Stimulated activated CD4-positive, alpha-beta T cell treated with anti-CD3 and anti-CD28 coated beads, TNF-alpha, amount 100 ng/mL, for 24 hours (primary cell): ENCODE measurements at regions not wholly inside any gene's neighbourhood (a gene's known extent, or its start where the extent isn't known, plus 50 kb on each side); places are given as distances from the start of the nearest gene placed in this dataset.
A peak's percentile ranks its signal among the peaks of the same experiment; 100 is the strongest.

ENCODE experiments used
- DNase-seq, 3 experiments: peaks; one replicate each; pipeline ENCODE4 v3.0.0-alpha.2; 2020; ENCODE audit warnings: low read depth in 3 of 3

DNA sequence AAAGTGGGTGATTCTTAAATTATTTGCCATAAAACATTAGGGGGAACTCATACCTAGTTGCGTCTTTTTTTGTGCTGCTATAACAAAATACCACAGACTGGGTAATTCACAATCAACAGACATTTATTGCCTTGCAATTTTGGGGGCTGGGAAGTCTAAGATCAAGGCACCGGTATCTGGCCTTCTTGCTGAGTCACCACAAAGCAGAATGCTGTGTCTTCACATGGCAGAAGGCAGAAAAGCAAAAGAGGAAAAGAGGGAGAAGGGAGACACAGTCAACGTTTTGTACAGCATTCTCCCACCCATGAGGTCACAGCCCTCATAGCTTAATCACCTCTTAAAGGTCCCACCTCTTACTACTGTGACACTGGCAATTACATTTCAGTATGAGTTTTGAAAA, 291.0 kb downstream of the CHRM3 start:
- DNase-seq = no peak

DNA sequence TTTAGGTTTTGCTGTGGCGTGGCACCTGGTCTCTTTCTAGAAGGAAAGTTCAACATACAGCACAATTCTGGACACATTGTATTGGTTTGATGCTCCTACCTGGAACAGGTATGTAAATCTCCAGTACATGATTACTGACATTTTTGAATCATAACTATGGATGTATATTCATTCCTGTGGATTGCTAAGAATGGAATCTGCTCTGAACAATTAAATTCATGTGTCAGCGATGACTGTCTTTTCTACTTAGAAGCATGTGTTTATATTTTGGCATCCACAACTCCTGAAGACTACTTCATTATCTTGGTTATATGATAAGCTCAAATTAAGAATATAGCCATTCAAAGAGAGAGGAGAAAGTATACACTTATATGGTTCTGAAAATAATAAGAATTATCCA, 291.8 kb downstream of the CHRM3 start:
- no peak for DNase-seq

DNA sequence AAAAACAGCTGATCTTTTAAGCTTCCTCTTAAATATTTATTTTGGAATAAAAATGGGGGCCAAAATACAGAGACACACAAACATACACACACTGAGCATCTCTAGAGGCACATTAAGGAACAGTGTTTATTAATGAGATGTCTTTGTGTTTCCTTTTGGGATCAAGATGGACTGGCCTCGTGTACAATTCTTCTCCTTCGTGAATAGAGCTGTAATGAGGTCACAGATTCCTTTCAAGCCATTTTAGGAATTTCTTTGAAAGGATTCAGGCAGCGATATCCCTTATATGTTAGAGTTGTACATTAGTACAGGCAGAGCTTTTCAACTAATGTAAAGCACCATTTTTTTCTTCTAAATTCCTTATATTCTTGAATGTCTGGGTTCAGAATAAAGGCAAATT, 295.7 kb downstream of the CHRM3 start:
- no peak for DNase-seq

DNA sequence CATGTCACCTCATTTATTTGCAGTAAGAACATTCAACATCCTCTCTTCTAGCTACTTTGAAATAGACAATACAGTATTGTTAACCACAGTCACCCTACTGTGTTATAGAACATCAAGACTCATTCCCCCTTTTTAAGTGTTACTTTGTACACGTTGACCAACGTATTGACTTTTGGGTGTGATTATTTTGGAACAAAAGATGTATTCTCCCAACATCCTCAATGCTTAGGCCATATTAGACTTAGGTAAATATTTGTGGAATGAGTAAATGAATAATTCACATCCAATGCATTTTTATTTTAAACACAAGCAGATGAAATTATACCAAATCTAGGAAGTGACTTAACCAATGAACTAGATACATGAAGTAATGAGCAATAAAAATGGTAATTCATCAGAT, 296.6 kb downstream of the CHRM3 start:
- DNase-seq = no peak

DNA sequence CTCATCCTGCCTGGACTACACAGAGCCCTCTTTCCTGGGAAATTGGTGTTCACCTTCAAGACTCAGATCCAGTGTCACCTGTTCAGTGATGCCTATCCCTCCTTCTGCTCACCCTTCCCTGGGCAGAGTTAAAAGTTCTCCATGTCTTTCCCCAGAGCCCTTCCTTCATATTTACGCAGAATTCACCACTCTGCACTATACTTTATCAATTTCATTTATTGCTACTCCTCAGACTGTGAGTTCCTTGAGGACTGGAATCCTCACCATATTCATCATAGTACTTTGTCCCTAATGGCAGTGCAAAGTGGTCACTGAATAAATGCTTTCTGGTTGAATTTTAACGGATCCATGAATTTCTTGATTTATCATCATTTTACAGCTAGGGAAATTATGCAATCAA, 300.0 kb downstream of the CHRM3 start:
- DNase-seq = no peak

DNA sequence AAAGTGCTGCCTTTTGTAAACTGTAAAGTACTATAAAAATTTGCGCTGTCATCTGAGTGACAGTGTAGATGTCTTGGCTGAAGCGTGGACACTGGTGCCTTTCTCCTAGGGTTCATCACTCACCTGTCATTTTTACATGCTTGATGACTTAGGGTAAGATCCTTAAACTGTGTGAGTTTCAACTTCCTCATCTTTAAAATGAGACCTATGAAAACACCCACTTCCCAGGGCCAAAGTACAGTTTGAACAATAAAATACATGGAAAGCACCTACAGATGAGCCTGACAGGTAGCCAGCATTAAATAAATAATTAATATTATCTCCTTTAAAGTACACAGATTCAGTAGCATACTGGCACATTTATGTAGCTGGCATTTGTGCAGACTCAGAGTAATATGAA, 309.9 kb downstream of the CHRM3 start:
- DNase-seq = no peak

DNA sequence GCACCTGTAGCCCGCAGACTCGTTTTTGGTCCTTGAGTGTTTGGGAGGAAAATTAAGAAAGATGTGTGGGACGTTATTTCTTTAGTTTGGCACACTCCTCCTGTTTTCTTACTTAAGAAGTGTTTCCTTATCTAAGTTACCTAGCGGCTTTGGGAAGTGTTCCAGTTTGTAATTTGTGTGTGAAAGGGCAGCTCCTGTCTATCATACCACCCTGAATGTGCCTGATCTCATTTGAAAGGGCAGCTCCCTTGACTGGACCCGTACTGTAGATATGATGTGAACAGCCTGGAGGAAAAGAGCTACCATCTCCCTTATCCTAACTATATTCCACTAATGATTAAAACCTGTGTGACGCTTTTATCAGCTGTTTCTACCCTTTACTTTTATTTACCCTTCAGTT, 314.3 kb downstream of the CHRM3 start:
- DNase-seq = no peak

DNA sequence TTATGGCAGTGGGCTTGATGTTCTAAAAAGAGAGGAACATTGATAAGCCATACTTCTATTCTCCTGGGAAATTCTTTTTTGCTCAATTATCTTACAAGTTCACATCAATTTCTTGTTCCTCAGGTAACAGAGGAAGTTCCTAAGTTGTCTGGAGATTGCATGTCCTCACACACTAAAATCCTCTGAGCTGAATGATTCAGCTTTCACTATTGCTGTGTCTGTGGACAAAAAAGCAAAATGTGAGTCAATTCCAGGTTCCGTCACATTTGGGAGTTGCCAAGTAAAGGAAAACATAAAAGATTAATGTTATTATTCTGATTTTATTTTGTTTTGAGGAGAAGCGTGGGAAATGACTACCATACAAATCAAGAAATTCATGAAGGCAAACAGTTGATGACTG, 316.7 kb downstream of the CHRM3 start:
- no peak for DNase-seq

DNA sequence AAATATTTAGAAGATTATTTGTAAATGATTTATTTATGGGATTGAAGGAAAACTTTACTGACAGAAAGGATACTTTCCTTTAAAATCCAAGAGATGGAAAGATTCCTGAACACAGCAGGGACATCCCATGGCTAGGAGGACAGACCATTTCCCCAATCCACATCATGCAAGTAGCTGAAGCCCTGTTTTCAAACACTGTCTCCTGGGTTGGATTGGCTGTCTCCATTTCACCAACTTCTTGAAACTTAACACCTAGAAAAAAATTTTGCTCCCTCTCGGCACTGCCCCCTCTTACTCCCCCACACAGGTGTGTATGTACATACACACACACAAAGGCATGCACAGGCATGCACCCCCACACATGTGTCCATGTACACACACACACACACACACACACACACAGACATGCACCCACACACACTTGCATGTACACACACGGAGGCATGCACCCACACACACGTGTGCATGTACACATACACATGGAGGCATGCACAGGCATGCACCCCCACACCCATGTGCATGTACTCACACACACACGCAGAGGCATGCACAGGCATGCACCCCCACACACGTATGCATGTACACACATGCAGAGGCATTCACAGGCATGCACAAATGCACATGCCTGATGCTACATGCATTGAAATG, 320.0 kb downstream of the CHRM3 start:
- no peak for DNase-seq

DNA sequence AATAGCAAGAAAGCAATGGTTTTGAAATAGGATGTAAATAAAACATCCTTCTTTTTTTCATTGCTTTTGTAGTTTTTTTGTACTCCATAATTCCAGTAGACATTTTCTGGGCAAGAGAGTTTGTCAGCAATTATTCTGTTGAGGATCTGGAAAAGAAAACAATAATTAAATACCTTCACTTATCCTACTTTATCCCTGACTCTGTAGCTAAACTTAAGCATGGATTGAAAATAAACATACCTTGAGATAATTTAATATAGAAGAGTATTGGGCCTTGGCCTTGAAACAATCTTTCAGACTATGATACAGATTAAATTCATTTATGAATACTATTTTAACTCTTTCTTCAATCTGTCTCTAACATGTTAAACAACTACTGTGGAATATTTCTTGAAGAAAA, 321.2 kb downstream of the CHRM3 start:
- no peak for DNase-seq

DNA sequence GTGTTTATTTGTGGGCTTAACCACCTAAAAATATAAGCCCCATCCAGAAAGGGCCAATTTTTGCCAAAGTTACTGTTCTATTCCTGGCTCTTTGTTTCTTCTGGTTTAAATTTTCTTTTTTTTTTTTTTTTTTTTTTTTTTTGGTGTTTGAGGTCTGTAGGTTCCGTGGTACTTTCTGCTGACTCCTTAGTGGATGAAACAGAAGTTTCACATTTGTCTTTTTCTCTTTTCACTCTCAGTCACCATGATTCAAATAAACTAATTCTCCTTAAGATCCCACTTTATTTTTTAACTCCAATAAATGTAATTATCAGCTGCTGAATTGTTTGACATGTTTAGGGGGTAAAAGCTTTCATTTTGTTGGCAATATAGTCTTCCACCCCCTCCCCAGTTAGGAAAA, 322.3 kb downstream of the CHRM3 start:
- no peak for DNase-seq

DNA sequence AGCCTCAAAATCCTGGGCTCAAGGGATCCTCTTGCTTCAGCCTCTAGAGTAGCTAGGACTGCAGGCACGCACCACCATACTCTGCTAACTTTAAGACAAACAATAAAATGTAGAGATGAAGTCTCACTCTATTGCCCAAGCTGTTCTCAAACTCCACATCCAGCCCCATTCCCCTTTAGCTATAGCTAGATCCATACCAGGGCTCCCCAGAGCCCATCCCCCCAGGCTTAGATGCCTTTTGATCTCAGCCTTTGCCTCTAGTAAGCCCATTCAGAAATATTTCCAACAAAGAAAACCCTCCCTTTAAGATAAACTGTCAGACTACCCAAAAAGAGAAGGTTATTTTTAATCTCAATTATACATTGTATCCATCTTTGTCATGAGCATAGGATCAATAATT, 325.4 kb downstream of the CHRM3 start:
- DNase-seq = no peak

DNA sequence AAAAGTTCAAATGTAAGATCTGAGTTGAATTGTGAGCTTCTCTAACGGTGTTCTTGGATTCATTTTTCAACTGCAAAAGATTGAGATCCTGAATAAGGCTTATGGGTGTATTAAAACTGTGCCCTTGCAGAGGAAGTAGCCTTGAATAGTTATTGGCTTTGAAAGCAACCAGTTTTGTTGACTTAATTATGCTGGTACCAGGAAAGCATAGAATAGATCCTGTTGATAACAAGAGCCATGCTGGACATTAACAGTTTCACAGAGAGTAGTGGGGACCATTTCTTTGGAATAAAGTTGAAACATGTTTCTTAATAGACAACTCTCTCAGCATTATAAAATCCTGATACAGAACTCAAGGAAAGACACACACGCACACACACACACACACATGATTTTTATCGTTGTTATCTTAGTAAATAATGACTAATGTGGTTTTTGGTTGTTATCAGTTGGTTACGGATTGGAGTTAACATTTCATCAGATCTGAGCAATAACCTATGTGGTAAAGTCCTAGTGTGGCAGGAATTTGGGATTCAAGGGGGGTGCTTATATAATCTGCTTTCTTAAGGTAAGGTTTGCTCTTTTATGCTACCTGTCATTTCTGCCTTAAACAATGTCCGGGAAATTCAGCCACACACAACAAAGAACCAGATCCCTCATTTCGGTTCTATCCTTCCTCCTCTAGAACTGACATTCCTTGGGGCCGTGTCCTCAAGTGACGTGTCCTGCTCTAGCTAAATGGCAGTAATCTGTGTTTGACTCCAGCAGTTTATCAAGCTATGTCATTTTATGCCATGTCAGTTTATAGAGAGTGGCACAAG, 330.9 kb downstream of the CHRM3 start:
- no peak for DNase-seq

DNA sequence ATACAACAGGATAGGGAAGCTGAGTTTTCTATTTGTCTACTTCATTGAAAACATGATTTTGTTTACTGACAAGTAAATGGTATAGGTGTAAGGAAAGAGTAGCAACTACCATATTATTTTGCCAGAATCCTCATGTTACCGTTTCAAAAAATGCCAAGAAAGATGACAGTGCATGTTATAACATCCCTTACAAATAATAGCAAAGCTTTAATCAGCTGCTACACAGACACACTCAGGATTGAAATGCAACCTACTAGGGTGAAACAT, 331.5 kb downstream of the CHRM3 start:
- DNase-seq = no peak

DNA sequence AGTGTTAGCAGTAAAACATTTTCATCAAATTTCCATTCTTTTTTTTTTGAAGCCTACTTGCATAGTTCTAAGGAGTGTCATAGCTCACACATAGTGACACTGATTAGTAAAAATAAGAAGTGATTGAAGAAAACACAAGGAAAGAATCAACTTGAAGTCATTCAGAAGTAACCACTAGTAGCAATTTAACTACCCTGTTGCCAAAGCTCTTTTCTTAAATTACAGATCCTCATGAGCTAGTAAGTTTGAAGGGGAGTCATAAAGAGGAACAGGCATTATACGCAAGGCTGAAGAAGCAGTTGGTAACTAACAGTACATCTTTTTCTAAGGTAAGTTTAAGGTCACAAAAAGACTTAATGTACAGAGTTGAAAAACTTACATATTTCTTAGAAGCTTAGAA, 332.2 kb downstream of the CHRM3 start:
- DNase-seq = no peak

DNA sequence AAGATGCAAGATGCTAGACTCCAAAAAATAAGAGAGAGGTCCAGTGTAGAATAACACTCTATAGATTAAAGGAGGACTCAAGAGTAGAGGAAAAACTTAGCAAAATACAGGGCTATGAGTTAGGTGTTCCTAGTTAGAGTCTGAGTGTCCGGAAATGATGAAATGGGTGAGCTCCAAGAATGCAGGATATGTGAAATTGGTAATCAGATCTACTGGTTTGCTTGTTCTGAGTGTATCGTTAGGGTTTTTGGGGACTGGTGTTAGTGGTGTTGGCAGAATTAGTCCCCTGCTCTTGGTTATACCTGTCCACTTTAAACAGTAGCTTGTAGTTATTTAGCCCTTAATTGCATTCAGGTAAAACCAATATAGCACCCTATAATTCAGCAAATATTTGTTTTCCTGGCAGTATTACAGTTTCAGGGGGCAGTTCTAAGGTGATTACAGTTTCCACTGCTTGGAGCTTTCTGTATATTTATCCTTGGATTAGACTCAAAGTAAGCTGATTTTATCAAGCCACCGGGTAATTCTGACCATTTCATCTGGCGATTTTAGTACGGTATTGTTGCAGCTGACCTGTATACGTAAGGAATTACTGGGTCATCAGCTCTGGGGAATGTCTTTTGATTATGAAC, 332.7 kb downstream of the CHRM3 start:
- DNase-seq = no peak

DNA sequence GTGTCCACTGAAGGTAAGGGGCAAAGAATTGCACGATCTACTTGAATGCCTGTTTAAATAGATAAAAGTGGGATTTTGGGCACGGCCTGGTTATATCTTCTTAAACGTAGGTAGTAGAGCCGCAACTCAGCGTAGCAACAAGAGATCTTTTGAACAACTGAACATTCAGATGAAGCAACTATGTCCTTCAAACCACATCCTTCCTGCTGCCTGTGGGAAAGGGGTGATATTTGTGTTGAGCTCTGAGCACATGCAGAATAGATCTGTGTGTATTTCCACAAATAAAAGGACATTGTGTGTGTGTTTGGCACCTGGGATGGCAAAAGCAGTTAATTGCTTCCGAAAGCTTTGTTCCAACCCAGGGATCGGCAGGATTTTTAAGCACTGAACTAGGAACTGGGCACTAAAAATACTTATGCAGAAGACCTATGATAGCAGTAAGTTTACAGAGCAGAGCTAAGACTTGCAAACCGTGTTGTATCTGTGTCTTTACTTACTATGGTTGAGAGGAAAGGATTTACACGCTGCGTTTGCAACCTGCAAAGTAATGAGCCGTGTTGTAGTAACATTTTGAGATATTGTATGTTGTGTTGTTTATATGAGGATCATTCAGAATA, 333.4 kb downstream of the CHRM3 start:
- peak; percentile 9 to 22 (median 15) for DNase-seq

DNA sequence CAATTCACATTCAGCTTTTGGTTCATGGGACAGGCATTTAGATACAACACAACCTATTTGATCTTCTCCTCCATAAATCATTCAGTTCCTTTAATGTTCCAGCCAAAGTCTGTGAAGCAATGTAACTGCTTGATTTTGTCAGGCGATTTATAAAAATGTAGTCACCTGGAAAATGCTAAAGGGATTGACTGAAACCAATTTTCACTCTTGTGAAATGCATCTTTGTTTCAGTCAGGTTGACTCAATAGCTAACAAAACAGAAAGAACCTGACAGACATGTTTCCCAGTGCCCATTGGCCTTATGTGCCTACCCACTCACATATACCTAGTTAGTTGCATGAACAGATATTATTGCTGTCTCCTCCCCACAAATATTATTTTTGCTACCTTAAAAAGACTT, 335.7 kb downstream of the CHRM3 start:
- DNase-seq = no peak

DNA sequence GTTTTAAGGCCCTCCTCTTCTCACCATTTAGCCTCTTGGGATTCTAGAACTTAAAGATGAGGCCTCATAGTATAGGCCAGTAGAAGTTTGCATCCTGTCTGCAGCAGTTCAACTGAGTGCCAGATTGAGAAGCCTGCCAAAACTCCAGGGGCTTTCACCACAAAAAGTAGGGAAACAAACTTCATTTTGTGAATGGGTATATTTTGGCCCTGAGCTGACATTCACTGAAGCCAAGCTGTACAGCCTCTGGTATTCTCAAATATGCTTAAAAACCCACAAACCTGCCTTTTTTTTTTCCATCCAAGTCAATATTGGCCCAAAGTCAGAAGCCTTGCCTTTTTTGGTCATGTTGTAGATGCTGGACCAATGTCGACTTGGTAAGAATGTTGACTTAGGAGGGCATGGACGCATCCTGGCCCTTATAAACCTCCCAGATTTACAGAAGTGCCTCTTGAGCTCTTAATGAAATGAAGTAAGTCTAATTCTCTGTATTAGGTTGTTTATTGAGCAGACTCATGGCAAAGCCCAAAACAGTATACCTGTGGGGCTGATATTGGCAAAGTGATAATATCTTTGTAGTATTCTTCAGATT, 337.5 kb downstream of the CHRM3 start:
- DNase-seq = no peak

DNA sequence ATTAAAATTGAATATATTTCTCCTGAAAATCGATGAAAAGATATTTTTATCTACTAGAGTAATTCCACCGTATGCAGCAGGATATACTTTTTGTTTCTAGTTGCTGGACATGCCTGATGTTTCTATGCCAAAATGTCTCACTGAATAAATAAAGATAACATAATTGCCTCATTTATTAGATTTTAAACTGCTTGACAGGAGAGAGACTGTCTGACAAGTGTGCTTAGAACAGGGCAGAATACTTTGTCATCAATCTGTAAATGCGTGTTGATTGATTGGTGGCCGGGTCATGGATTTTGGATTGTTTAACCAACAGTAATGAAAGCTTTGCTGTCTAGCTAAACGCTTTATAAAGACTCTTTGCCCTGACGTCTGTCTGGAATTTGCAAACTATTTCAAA, 339.0 kb downstream of the CHRM3 start:
- DNase-seq = no peak

DNA sequence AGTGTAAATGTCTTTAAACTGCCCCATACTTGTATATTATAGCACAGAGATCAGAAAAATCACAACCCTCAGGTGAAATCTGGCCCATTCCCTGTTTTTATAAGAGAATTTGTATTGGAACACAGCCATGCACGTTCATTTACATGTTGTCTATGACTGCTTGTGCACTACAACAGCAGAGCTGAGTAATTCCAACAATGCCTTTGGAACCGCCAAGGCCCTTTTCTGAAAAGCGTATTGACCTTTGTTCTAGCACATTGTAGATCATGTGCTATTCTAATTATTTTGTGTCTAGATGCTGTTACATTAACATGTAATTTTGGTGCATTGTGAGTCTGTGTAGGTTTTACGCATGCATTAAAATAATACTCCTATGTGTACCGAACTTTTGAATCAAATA, 339.6 kb downstream of the CHRM3 start:
- no peak for DNase-seq

DNA sequence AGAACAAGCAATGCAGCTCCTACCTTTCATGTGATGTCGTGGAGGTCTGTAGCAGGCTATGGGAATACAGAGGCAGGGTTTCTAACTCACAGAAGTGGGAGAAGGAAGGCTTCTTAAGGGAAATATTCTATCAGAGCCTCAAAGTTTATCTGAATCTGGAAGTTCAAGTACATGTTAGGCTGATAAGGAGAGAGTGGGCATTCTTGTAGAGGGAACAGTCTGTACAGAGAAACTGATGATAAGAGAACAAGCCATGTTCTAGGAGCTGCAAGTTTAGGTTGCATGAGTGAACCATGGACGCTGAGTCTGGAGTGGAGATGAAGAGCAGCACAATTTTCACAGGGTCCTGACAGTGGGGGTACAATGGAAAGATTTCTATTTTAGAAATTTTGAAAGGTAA, 344.0 kb downstream of the CHRM3 start:
- no peak for DNase-seq
